Ectodermal cell (in vitro differentiated cells): ENCODE measurements at regions not wholly inside any gene's neighbourhood (a gene's known extent, or its start where the extent isn't known, plus 50 kb on each side); places are given as distances from the start of the nearest gene placed in this dataset.
"Not testable (repeated sequence)": the region's sequence is repeated elsewhere in the genome, so short reads cannot be mapped to it uniquely, and the experiment has no call there.

Experiments
- H3K27ac ChIP-seq: 2 replicates; pipeline ENCODE4 v1.7.0; 2013; ENCODE audit warnings: mild to moderate bottlenecking, low read depth, low read length; ENCODE audit not compliant: insufficient read depth, poor library complexity, severe bottlenecking
- H3K27me3 ChIP-seq: 2 replicates; pipeline ENCODE4 v1.7.0; 2013; ENCODE audit warnings: mild to moderate bottlenecking, low read length; ENCODE audit not compliant: insufficient read depth, control insufficient read depth, poor library complexity, severe bottlenecking
- H3K36me3 ChIP-seq: one replicate; pipeline ENCODE4 v1.7.0; 2013; ENCODE audit warnings: low read length; ENCODE audit not compliant: control insufficient read depth, insufficient read depth
- H3K4me1 ChIP-seq: one replicate; pipeline ENCODE4 v1.7.0; 2013; ENCODE audit warnings: low read length; ENCODE audit not compliant: control insufficient read depth, insufficient read depth
- H3K4me3 ChIP-seq: 2 replicates; pipeline ENCODE4 v1.7.0; 2013; ENCODE audit warnings: low read depth, low read length, control low read depth; ENCODE audit not compliant: insufficient read depth
- H3K9me3 ChIP-seq: 2 replicates; pipeline ENCODE4 v1.7.0; 2013; ENCODE audit warnings: mild to moderate bottlenecking, low read length, moderate library complexity; ENCODE audit not compliant: control insufficient read depth
- WGBS, 2 experiments: methylation state at CpG; one replicate each; pipeline ENCODE4 v1.1.7; 2013; ENCODE audit warnings: missing lambda C conversion rate in 2 of 2; 5-methylcytosine and 5-hydroxymethylcytosine counted together

- Histone ChIP-seq H3K36me3 (no peaks in the 10 kb centered on the region), H3K4me1 (no peaks in the 10 kb centered on the region), H3K9me3 (no peaks in the 10 kb centered on the region), H3K27ac (no peak overlapping the region), H3K4me3 (no peak overlapping the region), H3K27me3 (no peaks in the 10 kb centered on the region)
- WGBS, 2 experiments = 50 to 79% methylated on average over 2 to 3 of the region's 3 CpGs
Observed at GRCh38 chr2:222013889-222014288, 284.9 kb downstream of the PAX3 start.

- H3K27ac ChIP-seq = no peak overlapping the region
- WGBS, 2 experiments = 83 to 85% methylated on average over 3 of the region's 3 CpGs
- no peaks in the 10 kb centered on the region for H3K27me3 ChIP-seq
- no peaks in the 10 kb centered on the region for H3K9me3 ChIP-seq
- no peaks in the 10 kb centered on the region for H3K4me1 ChIP-seq
- no peak overlapping the region for H3K4me3 ChIP-seq
- no peaks in the 10 kb centered on the region for H3K36me3 ChIP-seq
Observed at GRCh38 chr2:222000326-222000725, 298.5 kb downstream of the PAX3 start.

GRCh38 chr2:221999717-222000116 lies 299.1 kb downstream of the PAX3 start:
- H3K4me1 ChIP-seq = no peaks in the 10 kb centered on the region
- H3K4me3 ChIP-seq = no peak overlapping the region
- H3K36me3 ChIP-seq = no peaks in the 10 kb centered on the region
- WGBS, 2 experiments = 95% methylated on average over 6 of the region's 6 CpGs
- H3K9me3 ChIP-seq = no peaks in the 10 kb centered on the region
- H3K27me3 ChIP-seq = no peaks in the 10 kb centered on the region
- H3K27ac ChIP-seq = no peak overlapping the region

DNA sequence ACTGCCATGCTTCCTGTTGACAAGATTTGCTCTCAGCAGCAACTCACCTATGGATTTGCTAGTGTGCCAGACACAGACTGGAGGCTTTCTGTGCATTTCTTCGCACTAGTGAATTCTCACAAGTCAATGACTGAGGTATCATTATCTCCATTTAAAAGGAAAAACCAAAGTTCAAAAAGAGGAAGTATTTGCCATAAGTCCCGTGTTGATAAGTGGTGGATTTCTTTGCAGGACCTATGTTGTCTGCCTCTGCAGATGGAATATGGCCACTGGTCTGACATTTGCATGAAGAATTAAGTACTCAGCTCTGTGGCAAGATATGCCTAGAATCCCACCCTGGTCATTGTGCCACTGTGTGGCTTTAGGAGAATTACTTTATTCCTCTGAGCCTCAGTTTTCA lies 299.6 kb downstream of the PAX3 start:
- no peaks in the 10 kb centered on the region for H3K9me3 ChIP-seq

GRCh38 chr2:221997683-221998082 lies 301.1 kb downstream of the PAX3 start:
- WGBS, 2 experiments = 95 to 100% methylated on average over 1 of the region's 1 CpG
- H3K36me3 ChIP-seq = no peaks in the 10 kb centered on the region
- H3K4me1 ChIP-seq = no peaks in the 10 kb centered on the region
- H3K27ac ChIP-seq = no peak overlapping the region
- H3K27me3 ChIP-seq = no peaks in the 10 kb centered on the region
- H3K4me3 ChIP-seq = no peak overlapping the region
- no peaks in the 10 kb centered on the region for H3K9me3 ChIP-seq

More for the DNA sequence above, 299.6 kb downstream of the PAX3 start:
- Histone ChIP-seq H3K4me1 (no peaks in the 10 kb centered on the region), H3K36me3 (no peaks in the 10 kb centered on the region), H3K27ac (no peak overlapping the region), H3K4me3 (no peak overlapping the region), H3K27me3 (no peaks in the 10 kb centered on the region)
- WGBS, 2 experiments = 94 to 97% methylated on average over 2 of the region's 2 CpGs

GRCh38 chr2:221997100-221997499 lies 301.7 kb downstream of the PAX3 start:
- no peaks in the 10 kb centered on the region for H3K9me3 ChIP-seq
- WGBS, 2 experiments = 90 to 93% methylated on average over 3 of the region's 3 CpGs
- H3K27me3 ChIP-seq = no peaks in the 10 kb centered on the region
- H3K27ac ChIP-seq = no peak overlapping the region
- no peaks in the 10 kb centered on the region for H3K36me3 ChIP-seq
- no peaks in the 10 kb centered on the region for H3K4me1 ChIP-seq
- H3K4me3 ChIP-seq = no peak overlapping the region

- no peak overlapping the region for H3K27ac ChIP-seq
- no peak overlapping the region for H3K4me3 ChIP-seq
- H3K4me1 ChIP-seq = no peaks in the 10 kb centered on the region
- H3K27me3 ChIP-seq = no peaks in the 10 kb centered on the region
- no peaks in the 10 kb centered on the region for H3K9me3 ChIP-seq
- 95% methylated on average over 5 to 7 of the region's 7 CpGs for WGBS, 2 experiments
- H3K36me3 ChIP-seq = no peaks in the 10 kb centered on the region
Observed at GRCh38 chr2:221994926-221995325, 303.9 kb downstream of the PAX3 start.

DNA sequence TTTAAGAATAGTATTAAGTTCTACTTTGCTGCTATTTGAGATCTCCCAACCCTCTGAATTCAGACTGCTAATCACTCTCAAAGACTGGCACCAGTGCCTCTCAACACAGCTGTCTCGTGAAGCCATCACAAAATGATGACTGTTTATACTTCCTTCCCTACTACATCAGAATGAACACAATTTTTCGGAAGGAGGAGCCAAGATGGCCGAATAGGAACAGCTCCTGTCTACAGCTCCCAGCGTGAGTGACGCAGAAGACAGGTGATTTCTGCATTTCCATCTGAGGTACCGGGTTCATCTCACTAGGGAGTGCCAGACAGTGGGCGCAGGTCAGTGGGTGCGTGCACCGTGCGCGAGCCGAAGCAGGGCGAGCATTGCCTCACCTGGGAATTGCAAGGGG lies 314.4 kb downstream of the PAX3 start:
- 88 to 93% methylated on average over 11 to 13 of the region's 13 CpGs for WGBS, 2 experiments
- not testable (repeated sequence) for H3K4me3 ChIP-seq, H3K27me3 ChIP-seq, H3K36me3 ChIP-seq, H3K9me3 ChIP-seq, H3K27ac ChIP-seq
- peaks cover 12% of the 10 kb centered on the region for H3K4me1 ChIP-seq

- no peak overlapping the region for H3K27ac ChIP-seq
- WGBS, 2 experiments = 83 to 85% methylated on average over 4 of the region's 4 CpGs
- H3K9me3 ChIP-seq = no peaks in the 10 kb centered on the region
- H3K36me3 ChIP-seq = no peaks in the 10 kb centered on the region
- peaks cover 12% of the 10 kb centered on the region for H3K4me1 ChIP-seq
- no peak overlapping the region for H3K4me3 ChIP-seq
- no peaks in the 10 kb centered on the region for H3K27me3 ChIP-seq
Observed at GRCh38 chr2:221981912-221982470, 316.8 kb downstream of the PAX3 start.

GRCh38 chr2:221975151-221975550 lies 323.6 kb downstream of the PAX3 start:
- no peaks in the 10 kb centered on the region for H3K4me1 ChIP-seq
- 96 to 99% methylated on average over 2 of the region's 2 CpGs for WGBS, 2 experiments
- H3K36me3 ChIP-seq = no peaks in the 10 kb centered on the region
- H3K27me3 ChIP-seq = no peaks in the 10 kb centered on the region
- H3K27ac ChIP-seq = no peak overlapping the region
- no peak overlapping the region for H3K4me3 ChIP-seq
- no peaks in the 10 kb centered on the region for H3K9me3 ChIP-seq

- no peak overlapping the region for H3K27ac ChIP-seq
- WGBS, 2 experiments = 94 to 100% methylated on average over 2 of the region's 2 CpGs
- H3K9me3 ChIP-seq = no peaks in the 10 kb centered on the region
- H3K27me3 ChIP-seq = no peaks in the 10 kb centered on the region
- no peaks in the 10 kb centered on the region for H3K36me3 ChIP-seq
- H3K4me1 ChIP-seq = no peaks in the 10 kb centered on the region
- no peak overlapping the region for H3K4me3 ChIP-seq
Observed at GRCh38 chr2:221973902-221974301, 324.9 kb downstream of the PAX3 start.
